ENCODE measurements at regions not wholly inside any gene's neighbourhood (a gene's known extent, or its start where the extent isn't known, plus 50 kb on each side); places are given as distances from the start of the nearest gene placed in this dataset.

- Histone ChIP-seq H3K4me1 (ENCODE audit: insufficient read depth, low read length) (no peaks in the 10 kb centered on the region), H2BK20ac (ENCODE audit: low read depth, low read length, poor library complexity, severe bottlenecking) (no peak overlapping the region)
- no peak overlapping the region for H3K27ac Mint-ChIP-seq
Observed at GRCh38 chr11:97237151-97237550, 847.3 kb downstream of the JRKL start.

More at GRCh38 chr11:97237151-97237550, 847.3 kb downstream of the JRKL start:
- Mint-ChIP-seq H3K27me3 (ENCODE audit: low read depth) (no peaks in the 10 kb centered on the region), H3K36me3 (ENCODE audit: insufficient read depth in 1 of 3, low read depth in 3 of 3) (no peaks in the 10 kb centered on the region; a peak in 1 of 7 replicates), H3K9me3 (no peaks in the 10 kb centered on the region), H3K4me1 (no peaks in the 10 kb centered on the region), H3K4me3 (no peak overlapping the region)
- no peak for TF ChIP-seq CTCF (conservative IDR thresholded peaks at IDR 0.05)
- no peak overlapping the region for H3K4ac ChIP-seq (ENCODE audit: low read depth, low read length)
- no peak overlapping the region for H2BK5ac ChIP-seq (ENCODE audit: insufficient read length, low read length)
- H3K14ac ChIP-seq (ENCODE audit: insufficient read depth, low read length), result no peak overlapping the region
- no peaks in the 10 kb centered on the region for H3K79me2 ChIP-seq (ENCODE audit: insufficient read depth, low read length)
- H4K5ac ChIP-seq (ENCODE audit: insufficient read length, low read depth, low read length), result no peak overlapping the region
- H2AK5ac ChIP-seq (ENCODE audit: insufficient read length, low read length), result no peak overlapping the region
- no peak overlapping the region for H3K27ac ChIP-seq (ENCODE audit: insufficient read length, low read depth, low read length)
- H3K27me3 ChIP-seq (ENCODE audit: insufficient read depth, low read length), result no peaks in the 10 kb centered on the region
- H3T11ph ChIP-seq (ENCODE audit: low read length), result no peak overlapping the region
- H4K8ac ChIP-seq (replicated peaks; ENCODE audit: insufficient read length, low read depth, low read length), result no peak overlapping the region
- no peaks in the 10 kb centered on the region for H3K23me2 ChIP-seq (ENCODE audit: insufficient read length, low read depth, low read length, poor library complexity, severe bottlenecking)
- H3K23ac ChIP-seq (ENCODE audit: insufficient read length, low read depth, low read length), result no peak overlapping the region
- H3K18ac ChIP-seq (ENCODE audit: insufficient read length, low read depth, low read length), result no peak overlapping the region
- no peak overlapping the region for H3K9ac ChIP-seq (ENCODE audit: extremely low read depth, insufficient read length, low read length)
- no peak for DNase-seq
- WGBS (ENCODE audit: extremely low coverage, insufficient read length, low lambda C conversion rate), result no CpG with 5 or more reads among the region's 2 CpGs
- no peak overlapping the region for H2AFZ ChIP-seq (ENCODE audit: low read length)
- no peak overlapping the region for H2BK12ac ChIP-seq (ENCODE audit: insufficient read length, low read depth, low read length)
- no peaks in the 10 kb centered on the region for H4K20me1 ChIP-seq (ENCODE audit: control insufficient read depth, insufficient read depth, insufficient read length)
- no peak overlapping the region for H3K4me2 ChIP-seq (ENCODE audit: insufficient read depth, insufficient read length, low read length)
- H2BK120ac ChIP-seq (ENCODE audit: low read depth, low read length, poor library complexity, severe bottlenecking), result no peak overlapping the region
- no peaks in the 10 kb centered on the region for H3K9me3 ChIP-seq (ENCODE audit: control insufficient read depth, low read depth, low read length)
- no peak overlapping the region for H2BK15ac ChIP-seq (ENCODE audit: low read depth, low read length)
- H3K79me1 ChIP-seq (ENCODE audit: insufficient read depth, low read depth, low read length, poor library complexity, severe bottlenecking), result no peaks in the 10 kb centered on the region
- H3K56ac ChIP-seq (ENCODE audit: insufficient read length, low read depth, low read length), result no peak overlapping the region
- no peak overlapping the region for H4K91ac ChIP-seq (ENCODE audit: insufficient read length, low read depth, low read length)
